Prostate gland (tissue), 2 donors: ENCODE measurements at regions not wholly inside any gene's neighbourhood (a gene's known extent, or its start where the extent isn't known, plus 50 kb on each side); places are given as distances from the start of the nearest gene placed in this dataset.

ENCODE experiments used
- DNase-seq: peaks from one replicate; pipeline ENCODE4 v3.0.0-alpha.2; 2019; ENCODE audit warnings: low spot score
- H3K27ac ChIP-seq, 2 donors: fragments of 200-600 bp; sonication (generic); 2 replicates each; pipeline ENCODE4 v1.5.1; 2017 to 2019
- H3K27me3 ChIP-seq: fragments of 200-600 bp; sonication (generic); replicated peaks from 2 replicates; pipeline ENCODE4 v1.5.1; 2019; ENCODE audit not compliant: insufficient read depth
- H3K36me3 ChIP-seq, 2 donors: fragments of 200-600 bp; sonication (generic); 1 replicate in 1 of 2; 2 replicates in 1 of 2; pipeline versions ENCODE4 v1.5.1 to v1.8.1; 2017 to 2019
- H3K4me1 ChIP-seq: fragments of 200-600 bp; sonication (generic); replicated peaks from 2 replicates; pipeline ENCODE4 v1.5.1; 2019
- H3K4me3 ChIP-seq, 2 donors: fragments of 200-600 bp; sonication (generic); 2 replicates each; pipeline ENCODE4 v1.5.1; 2017 to 2019
- H3K9me3 ChIP-seq: fragments of 200-600 bp; sonication (generic); 2 replicates; pipeline ENCODE4 v1.5.1; 2017
- POLR2A ChIP-seq: fragments of 450-650 bp; IDR thresholded peaks from one replicate; pipeline ENCODE4 v1.6.1; 2016; ENCODE audit warnings: antibody characterized with exemption, mild to moderate bottlenecking
- POLR2AphosphoS5 ChIP-seq: sonication (generic); formaldehyde crosslinking; IDR thresholded peaks from one replicate; pipeline ENCODE4 v1.6.1; 2017; ENCODE audit warnings: antibody characterized with exemption
- WGBS: methylation state at CpG from one replicate; pipeline ENCODE4 v1.1.5; 2018; 5-methylcytosine and 5-hydroxymethylcytosine counted together
- intact Hi-C: fragments of 100-400 bp; cut with DNase I; formaldehyde crosslinking; loops from one replicate; pipeline ENCODE4 v1.14.2; 2022
- TF ChIP-seq, protein P1 (sequence below), 4 experiments: fragments of 200-600 bp in 2 of 4; fragments of 450-650 bp in 2 of 4; sonication (generic) in 2 of 4; IDR thresholded peaks; 1 replicate in 3 of 4; 2 replicates in 1 of 4; pipeline ENCODE4 v1.5.1; 2016 to 2019; ENCODE audit warnings: antibody characterized with exemption in 4 of 4, mild to moderate bottlenecking in 2 of 4, moderate library complexity in 2 of 4

DNA sequence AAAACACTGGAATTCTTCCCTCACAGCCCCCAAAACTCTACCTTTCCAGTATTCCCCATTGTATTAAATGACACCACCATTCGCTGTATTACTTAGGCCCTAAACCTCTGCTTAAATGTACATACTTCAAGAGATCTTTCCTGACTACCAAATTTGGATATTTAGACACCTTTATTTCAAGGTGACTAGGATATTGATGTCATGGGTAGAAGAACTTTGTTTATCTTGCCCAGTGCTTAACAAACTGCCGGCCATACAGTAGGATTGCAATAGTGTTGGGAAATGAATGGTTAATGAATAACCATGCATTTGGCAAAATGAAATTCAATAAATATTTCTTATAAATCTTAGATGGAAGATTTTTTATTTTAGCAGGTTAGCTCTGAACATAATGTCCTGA, 86.2 kb upstream of the CA10 start:
- TF ChIP-seq POLR2AphosphoS5 (no peak), POLR2A (no peak)
- TF ChIP-seq, protein P1, sequence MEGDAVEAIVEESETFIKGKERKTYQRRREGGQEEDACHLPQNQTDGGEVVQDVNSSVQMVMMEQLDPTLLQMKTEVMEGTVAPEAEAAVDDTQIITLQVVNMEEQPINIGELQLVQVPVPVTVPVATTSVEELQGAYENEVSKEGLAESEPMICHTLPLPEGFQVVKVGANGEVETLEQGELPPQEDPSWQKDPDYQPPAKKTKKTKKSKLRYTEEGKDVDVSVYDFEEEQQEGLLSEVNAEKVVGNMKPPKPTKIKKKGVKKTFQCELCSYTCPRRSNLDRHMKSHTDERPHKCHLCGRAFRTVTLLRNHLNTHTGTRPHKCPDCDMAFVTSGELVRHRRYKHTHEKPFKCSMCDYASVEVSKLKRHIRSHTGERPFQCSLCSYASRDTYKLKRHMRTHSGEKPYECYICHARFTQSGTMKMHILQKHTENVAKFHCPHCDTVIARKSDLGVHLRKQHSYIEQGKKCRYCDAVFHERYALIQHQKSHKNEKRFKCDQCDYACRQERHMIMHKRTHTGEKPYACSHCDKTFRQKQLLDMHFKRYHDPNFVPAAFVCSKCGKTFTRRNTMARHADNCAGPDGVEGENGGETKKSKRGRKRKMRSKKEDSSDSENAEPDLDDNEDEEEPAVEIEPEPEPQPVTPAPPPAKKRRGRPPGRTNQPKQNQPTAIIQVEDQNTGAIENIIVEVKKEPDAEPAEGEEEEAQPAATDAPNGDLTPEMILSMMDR (IDR thresholded peaks at IDR 0.05): no peak
- no peaks in the 10 kb centered on the region for H3K27me3 ChIP-seq
- H3K36me3 ChIP-seq: no peaks in the 10 kb centered on the region
- no peak for DNase-seq
- intact Hi-C loops: no loop called here
- no peak overlapping the region for H3K4me3 ChIP-seq
- H3K27ac ChIP-seq: no peak overlapping the region
- WGBS: 92% methylated on average over 2 of the region's 2 CpGs
- H3K9me3 ChIP-seq: no peaks in the 10 kb centered on the region
- H3K4me1 ChIP-seq: no peaks in the 10 kb centered on the region

- H3K9me3 ChIP-seq: no peaks in the 10 kb centered on the region
- WGBS: 68% methylated on average over 2 of the region's 2 CpGs
- DNase-seq: no peak
- intact Hi-C loops: no loop called here
- no peaks in the 10 kb centered on the region for H3K27me3 ChIP-seq
- H3K4me1 ChIP-seq: no peaks in the 10 kb centered on the region
- no peak overlapping the region for H3K27ac ChIP-seq
- no peak overlapping the region for H3K4me3 ChIP-seq
- TF ChIP-seq POLR2A (no peak), POLR2AphosphoS5 (no peak)
- TF ChIP-seq, protein P1 (IDR thresholded peaks at IDR 0.05): no peak
- no peaks in the 10 kb centered on the region for H3K36me3 ChIP-seq
These were observed 83.8 kb upstream of the CA10 start for GRCh38 chr17:52242268-52242667.

DNA sequence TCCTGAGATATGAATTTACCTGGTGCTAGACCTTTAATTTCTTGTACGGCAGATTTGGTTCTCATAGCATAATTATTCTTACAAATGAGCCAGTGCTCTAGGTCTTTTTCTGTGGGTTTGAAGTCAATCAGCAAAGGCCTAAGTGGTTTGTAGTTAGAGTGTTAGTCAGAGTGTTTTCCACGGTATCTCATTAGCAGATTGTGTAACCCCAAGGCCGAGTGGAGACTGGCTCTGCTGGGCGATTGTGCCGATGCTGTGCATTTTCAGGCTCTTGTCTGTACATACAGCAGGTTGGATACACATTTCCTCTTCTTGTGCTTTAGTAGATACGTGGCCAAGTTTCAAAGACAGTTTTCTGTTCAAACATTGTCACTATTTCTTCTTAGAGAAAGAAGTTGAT, 78.6 kb upstream of the CA10 start:
- H3K27ac ChIP-seq: no peak overlapping the region
- H3K9me3 ChIP-seq: no peaks in the 10 kb centered on the region
- TF ChIP-seq, protein P1 (IDR thresholded peaks at IDR 0.05): no peak
- no peak for TF ChIP-seq POLR2A
- no peak for TF ChIP-seq POLR2AphosphoS5
- no peaks in the 10 kb centered on the region for H3K4me1 ChIP-seq
- no peak overlapping the region for H3K4me3 ChIP-seq
- H3K36me3 ChIP-seq: no peaks in the 10 kb centered on the region
- DNase-seq: no peak
- H3K27me3 ChIP-seq: no peaks in the 10 kb centered on the region
- intact Hi-C loops: no loop called here
- WGBS: 85% methylated on average over 6 of the region's 6 CpGs

DNA sequence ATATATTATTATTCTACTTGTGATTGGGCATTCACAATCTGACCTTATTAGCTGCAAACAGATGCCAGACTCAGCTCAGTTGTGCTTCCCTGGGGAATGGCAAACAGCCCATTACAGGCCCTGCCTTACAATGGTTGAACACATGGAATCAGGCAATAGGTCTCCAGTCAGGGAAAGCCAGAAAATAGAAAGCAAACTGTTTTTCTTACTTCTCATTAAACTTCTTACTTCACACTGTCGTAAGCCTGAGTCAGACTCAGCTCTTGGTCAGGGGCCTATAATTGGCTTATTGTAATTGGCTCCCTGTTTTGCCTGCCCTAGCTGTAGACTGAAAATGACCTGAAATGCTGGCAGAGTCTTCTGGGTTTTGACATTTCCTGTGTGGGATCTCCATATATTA, 77.0 kb upstream of the CA10 start:
- WGBS: 67% methylated on average over 1 of the region's 1 CpG
- H3K4me3 ChIP-seq: no peak overlapping the region
- intact Hi-C loops: no loop called here

DNA sequence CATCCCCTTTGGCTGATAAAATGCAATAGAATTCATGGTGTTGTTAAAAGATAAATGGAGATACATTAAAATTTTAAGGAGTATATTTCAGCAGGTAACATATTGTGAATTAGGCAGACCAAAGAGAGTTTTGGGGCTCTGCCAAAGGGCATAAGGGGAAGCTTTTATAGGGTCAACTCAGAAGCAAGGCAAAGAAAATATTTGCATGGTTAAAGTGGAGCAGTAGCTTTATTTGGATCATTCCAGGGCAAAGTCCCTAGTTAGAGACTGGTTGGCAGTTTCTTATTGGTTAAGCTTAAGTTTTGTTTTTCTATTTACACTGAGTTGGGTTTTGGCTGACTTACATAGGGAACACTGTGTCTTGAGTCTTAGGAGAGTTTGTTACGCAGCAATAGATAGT, 75.1 kb upstream of the CA10 start:
- Histone ChIP-seq H3K36me3 (no peaks in the 10 kb centered on the region), H3K27me3 (no peaks in the 10 kb centered on the region), H3K27ac (no peak overlapping the region), H3K9me3 (no peaks in the 10 kb centered on the region), H3K4me1 (no peaks in the 10 kb centered on the region), H3K4me3 (no peak overlapping the region)
- 40% methylated on average over 1 of the region's 1 CpG for WGBS
- no peak for TF ChIP-seq POLR2A
- TF ChIP-seq, protein P1 (IDR thresholded peaks at IDR 0.05): no peak
- TF ChIP-seq POLR2AphosphoS5: peak; percentile 14
- intact Hi-C loops: no loop called here
- no peak for DNase-seq

More for the DNA sequence above, 77.0 kb upstream of the CA10 start:
- no peaks in the 10 kb centered on the region for H3K36me3 ChIP-seq
- no peak for DNase-seq
- no peaks in the 10 kb centered on the region for H3K4me1 ChIP-seq
- no peaks in the 10 kb centered on the region for H3K9me3 ChIP-seq
- TF ChIP-seq POLR2A (no peak), POLR2AphosphoS5 (no peak)
- TF ChIP-seq, protein P1 (IDR thresholded peaks at IDR 0.05): no peak
- H3K27ac ChIP-seq: no peak overlapping the region
- H3K27me3 ChIP-seq: no peaks in the 10 kb centered on the region
